Stimulated activated CD4-positive, alpha-beta T cell treated with anti-CD3 and anti-CD28 coated beads, TNF-alpha, amount 100 ng/mL, for 24 hours (primary cell): ENCODE measurements at regions not wholly inside any gene's neighbourhood (a gene's known extent, or its start where the extent isn't known, plus 50 kb on each side); places are given as distances from the start of the nearest gene placed in this dataset.

Experiments
- DNase-seq, 3 experiments: peaks; one replicate each; pipeline ENCODE4 v3.0.0-alpha.2; 2020; ENCODE audit warnings: low read depth in 3 of 3

GRCh38 chr2:23124214-23124750 lies 260.7 kb upstream of the KLHL29 start:
- no peak for DNase-seq

- DNase-seq: no peak
Observed at GRCh38 chr2:23127465-23127864, 257.5 kb upstream of the KLHL29 start.

GRCh38 chr2:23128684-23129292 lies 256.2 kb upstream of the KLHL29 start:
- DNase-seq: no peak

GRCh38 chr2:23131066-23131575 lies 253.9 kb upstream of the KLHL29 start:
- no peak for DNase-seq

GRCh38 chr2:23132000-23132399 lies 253.0 kb upstream of the KLHL29 start:
- DNase-seq: no peak

- DNase-seq: no peak
Observed at GRCh38 chr2:23132823-23133595, 252.0 kb upstream of the KLHL29 start.

GRCh38 chr2:23134726-23135125 lies 250.3 kb upstream of the KLHL29 start:
- no peak for DNase-seq

- no peak for DNase-seq
Observed at GRCh38 chr2:23135481-23136100, 249.4 kb upstream of the KLHL29 start.

GRCh38 chr2:23137166-23137565 lies 247.8 kb upstream of the KLHL29 start:
- DNase-seq: no peak

- DNase-seq: no peak
Observed at GRCh38 chr2:23138701-23139100, 246.3 kb upstream of the KLHL29 start.

GRCh38 chr2:23145460-23145859 lies 239.5 kb upstream of the KLHL29 start:
- DNase-seq: no peak

GRCh38 chr2:23146011-23146410 lies 239.0 kb upstream of the KLHL29 start:
- no peak for DNase-seq

GRCh38 chr2:23148342-23148741 lies 236.6 kb upstream of the KLHL29 start:
- no peak for DNase-seq

GRCh38 chr2:23149777-23150176 lies 235.2 kb upstream of the KLHL29 start:
- no peak for DNase-seq

GRCh38 chr2:23153484-23153883 lies 231.5 kb upstream of the KLHL29 start:
- no peak for DNase-seq

GRCh38 chr2:23155022-23155421 lies 230.0 kb upstream of the KLHL29 start:
- no peak for DNase-seq

- DNase-seq: no peak
Observed at GRCh38 chr2:23157812-23158211, 227.2 kb upstream of the KLHL29 start.

- no peak for DNase-seq
Observed at GRCh38 chr2:23158306-23158705, 226.7 kb upstream of the KLHL29 start.

- DNase-seq: no peak
Observed at GRCh38 chr2:23159746-23160405, 225.1 kb upstream of the KLHL29 start.

GRCh38 chr2:23164173-23164572 lies 220.8 kb upstream of the KLHL29 start:
- no peak for DNase-seq

GRCh38 chr2:23169896-23170295 lies 215.1 kb upstream of the KLHL29 start:
- no peak for DNase-seq

GRCh38 chr2:23171108-23171507 lies 213.9 kb upstream of the KLHL29 start:
- no peak for DNase-seq
